GM11168 (cell line): ENCODE measurements at regions not wholly inside any gene's neighbourhood (a gene's known extent, or its start where the extent isn't known, plus 50 kb on each side); places are given as distances from the start of the nearest gene placed in this dataset.
"Not testable (repeated sequence)": the region's sequence is repeated elsewhere in the genome, so short reads cannot be mapped to it uniquely, and the experiment has no call there.

Experiments
- in situ Hi-C: fragments of 300-500 bp; cut with MboI; formaldehyde crosslinking; loops from one replicate; pipeline ENCODE4 v1.12.0; 2022; ENCODE audit warnings: low sequenced_read_pairs; ENCODE audit not compliant: unreplicated experiment

GRCh38 chr1:106249810-106250209 lies 806.7 kb upstream of the PRMT6 start:
- in situ Hi-C loops, result no loop called here

DNA sequence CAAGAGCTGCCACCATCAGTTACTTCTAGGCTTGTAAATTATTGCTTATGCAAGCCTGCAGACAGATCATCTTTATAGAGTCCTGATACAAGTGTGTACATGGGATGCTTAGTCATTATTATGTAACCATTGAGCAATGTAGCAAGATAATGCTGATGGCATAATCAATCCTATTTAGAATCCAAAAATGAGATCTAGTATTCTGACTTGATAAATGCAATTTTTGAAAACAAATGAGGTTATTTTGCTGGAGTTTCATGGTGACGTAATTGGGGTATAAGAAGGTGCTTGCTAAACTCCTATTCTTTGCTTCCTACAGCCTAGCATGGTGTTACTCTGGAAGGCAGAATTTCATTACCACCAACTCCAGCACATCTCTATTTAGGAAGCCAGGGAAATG lies 801.7 kb upstream of the PRMT6 start:
- in situ Hi-C loops, result no loop called here

GRCh38 chr1:106266786-106267185 lies 789.7 kb upstream of the PRMT6 start:
- in situ Hi-C loops, result no loop called here

DNA sequence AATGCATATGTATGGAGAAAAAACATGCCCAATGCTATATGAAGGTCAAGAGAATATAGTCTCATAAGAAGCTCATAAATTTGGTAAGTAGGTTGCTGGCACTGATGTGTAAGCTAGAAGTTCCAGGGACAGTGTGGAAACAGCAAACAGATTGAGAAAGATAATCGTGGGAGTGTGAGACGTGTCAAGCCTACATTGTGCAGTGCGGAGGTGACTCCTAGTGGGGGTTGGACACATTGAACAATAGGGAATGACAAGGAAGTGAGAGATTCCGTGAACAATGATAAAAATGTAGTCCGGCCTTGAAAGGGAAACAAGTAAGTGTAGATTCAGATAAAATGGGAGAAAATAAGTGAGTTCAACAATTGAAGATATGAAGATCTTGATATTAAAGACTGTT lies 788.4 kb upstream of the PRMT6 start:
- in situ Hi-C loops, result no loop called here

DNA sequence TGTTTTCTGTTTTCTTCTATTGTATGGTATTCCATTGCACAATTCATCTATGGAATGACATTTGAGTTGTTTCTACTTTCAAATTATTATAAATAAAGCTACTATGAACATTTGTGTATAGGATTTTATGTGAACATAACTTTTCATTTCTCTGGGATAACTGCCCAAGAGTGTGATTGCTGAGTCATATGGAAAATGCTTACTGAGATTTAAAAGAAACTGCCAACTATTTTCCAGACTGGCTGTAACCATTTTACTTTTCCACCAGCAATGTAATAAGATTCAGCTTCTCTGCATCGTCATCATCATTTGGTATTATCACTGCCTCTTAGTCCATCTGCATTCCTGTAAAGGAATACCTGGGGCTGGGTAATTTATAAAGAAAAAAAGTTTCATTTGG lies 779.6 kb upstream of the PRMT6 start:
- in situ Hi-C loops, result no loop called here

GRCh38 chr1:106277786-106278185 lies 778.7 kb upstream of the PRMT6 start:
- in situ Hi-C loops, result no loop called here

DNA sequence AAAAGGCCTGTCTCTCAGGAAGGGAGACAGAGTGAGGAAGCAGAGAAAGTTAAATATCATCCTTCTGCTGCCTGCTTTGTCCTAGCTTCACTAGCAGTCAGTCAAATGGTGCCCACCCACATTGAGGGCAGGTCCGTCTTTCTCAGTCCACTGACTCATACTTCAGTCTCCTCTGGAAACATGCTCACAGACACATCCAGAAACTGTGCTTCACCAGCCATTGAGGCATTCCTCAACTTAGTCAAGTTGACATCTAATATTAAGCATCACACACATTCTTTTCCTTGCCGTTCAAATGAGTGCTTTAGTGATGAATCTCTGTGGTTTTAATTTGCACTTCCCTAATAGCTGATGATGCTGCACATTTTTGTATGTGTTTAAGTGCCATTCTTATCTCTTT lies 777.8 kb upstream of the PRMT6 start:
- in situ Hi-C loops, result no loop called here

- in situ Hi-C loops, result no loop called here
Measured at GRCh38 chr1:106289265-106289928, 767.1 kb upstream of the PRMT6 start.

DNA sequence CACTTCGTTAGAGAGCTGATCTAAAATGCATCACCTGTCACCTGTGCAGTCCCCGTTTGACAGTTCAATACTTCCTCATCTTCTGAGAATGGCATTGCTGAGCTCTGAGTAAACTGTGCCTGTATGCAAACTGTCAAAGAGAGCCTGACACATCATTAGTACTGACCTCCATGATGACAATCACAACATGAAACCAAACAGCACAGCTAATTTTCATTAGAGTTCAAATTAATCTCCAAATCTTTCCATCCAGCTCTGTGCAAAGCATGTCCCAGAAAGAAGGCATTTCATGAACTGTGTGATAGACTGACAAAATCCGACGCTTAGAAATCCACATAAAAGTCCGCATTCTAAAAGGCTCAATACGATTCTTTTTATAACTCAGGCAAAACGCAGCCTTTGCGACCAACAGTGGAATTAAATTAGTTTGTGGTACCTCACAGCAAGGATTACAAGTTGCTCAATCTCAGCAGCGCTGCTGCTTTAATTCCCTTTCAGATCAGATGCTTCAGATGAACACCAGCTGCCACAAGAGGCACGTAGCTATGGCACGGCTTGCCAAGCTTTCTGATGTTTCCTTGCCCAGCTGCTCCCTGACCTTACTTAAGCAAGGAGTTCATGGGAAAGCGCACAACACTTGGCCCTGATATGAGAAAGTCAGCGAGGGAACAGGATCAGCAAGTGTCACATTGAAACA lies 765.5 kb upstream of the PRMT6 start:
- in situ Hi-C loops, result no loop called here

DNA sequence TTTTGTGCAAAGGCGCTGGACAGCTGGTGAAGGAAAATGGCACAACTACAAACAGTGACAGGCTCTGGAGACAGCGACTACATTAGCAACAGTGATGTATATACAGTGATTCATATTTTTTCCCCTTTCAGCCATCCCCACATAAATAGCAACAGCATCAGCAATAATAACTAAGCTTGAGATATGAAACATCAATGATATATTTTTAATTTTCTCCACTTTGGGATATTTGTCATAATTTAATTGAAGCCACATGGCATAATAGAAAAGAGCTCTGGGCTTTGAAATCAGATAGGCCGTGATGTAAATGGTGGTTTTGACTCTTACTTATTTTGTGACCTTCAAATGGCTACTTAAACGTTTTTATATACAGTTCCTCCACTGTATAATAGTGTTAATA lies 764.3 kb upstream of the PRMT6 start:
- in situ Hi-C loops, result no loop called here

- in situ Hi-C loops, result no loop called here
Measured at GRCh38 chr1:106296431-106296830, 760.0 kb upstream of the PRMT6 start.

GRCh38 chr1:106304106-106304505 lies 752.4 kb upstream of the PRMT6 start:
- in situ Hi-C loops, result no loop called here

GRCh38 chr1:106319612-106320011 lies 736.9 kb upstream of the PRMT6 start:
- in situ Hi-C loops, result no loop called here

GRCh38 chr1:106325600-106325999 lies 730.9 kb upstream of the PRMT6 start:
- in situ Hi-C loops, result no loop called here

GRCh38 chr1:106344494-106344893 lies 712.0 kb upstream of the PRMT6 start:
- in situ Hi-C loops, result no loop called here

- in situ Hi-C loops, result no loop called here
Measured at GRCh38 chr1:106360252-106360651, 696.2 kb upstream of the PRMT6 start.

DNA sequence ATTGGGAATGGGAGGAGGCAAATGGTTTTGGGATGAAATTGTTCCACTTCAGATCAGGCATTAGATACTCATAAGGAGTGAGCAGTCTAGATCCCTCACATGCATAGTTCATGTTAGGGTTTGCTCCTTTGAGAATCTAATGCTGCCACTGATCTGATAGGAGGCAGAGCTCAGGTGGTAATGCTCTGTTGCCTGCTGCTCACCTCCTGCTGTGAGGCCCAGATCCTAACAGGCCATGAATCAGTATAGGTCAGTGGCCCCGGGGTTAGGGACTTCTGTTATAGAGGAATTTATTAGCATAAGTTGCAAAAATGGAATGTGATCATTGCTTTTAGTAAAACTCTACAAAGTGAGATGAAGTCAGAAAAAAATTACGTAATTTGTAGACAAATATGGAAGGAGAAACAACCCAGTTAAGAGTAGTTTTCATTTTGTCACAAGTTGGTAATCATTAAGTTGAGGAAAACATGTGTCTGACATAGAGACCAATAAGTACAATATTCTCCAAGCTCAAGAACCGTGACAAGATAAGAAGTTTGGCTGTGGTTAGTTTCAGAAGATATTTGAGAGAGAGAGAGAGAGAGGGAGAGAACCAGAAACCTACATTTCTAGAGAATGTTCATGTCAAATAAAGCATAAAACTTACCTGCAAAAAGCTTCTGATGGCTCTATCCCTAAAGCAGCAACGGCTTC lies 689.7 kb upstream of the PRMT6 start:
- in situ Hi-C loops, result no loop called here

DNA sequence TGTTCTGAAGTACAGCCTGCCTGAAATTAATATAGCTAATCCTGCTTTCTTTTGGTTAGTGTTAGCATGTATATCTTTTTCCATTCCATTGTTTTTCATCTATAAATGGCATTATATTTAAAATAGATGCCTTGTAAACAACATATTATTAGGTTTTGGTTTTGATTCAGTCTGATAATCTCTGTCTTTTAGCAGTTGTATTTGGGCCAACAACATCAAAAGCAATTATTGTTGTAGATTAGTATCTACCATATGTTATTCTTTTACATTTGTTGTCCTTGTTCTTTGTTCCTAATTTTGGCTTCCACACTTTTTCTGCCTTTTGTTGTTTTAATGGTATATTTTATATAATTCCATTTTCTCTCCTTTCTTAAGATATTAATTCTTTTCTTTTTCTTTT lies 678.2 kb upstream of the PRMT6 start:
- in situ Hi-C loops, result no loop called here

DNA sequence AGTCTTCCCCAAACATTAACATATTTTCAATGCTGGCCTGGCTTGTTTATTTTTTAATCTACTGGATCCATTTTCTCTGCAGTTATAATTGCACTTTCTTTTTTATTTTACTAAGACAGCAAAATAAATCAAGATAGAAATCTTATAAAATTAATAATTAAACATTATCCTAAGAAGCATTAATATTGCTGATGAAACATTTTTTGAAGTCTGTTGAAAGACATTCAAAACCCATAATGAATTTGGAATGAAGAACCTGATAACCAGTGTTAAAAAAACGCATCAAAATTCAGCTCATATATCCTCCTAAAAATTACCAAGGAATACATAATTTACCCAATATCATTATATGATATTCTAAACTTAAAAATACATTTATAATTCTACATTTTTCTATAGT lies 675.7 kb upstream of the PRMT6 start:
- in situ Hi-C loops, result no loop called here

GRCh38 chr1:106389160-106389559 lies 667.3 kb upstream of the PRMT6 start:
- in situ Hi-C loops, result not testable (repeated sequence)

GRCh38 chr1:106393046-106393445 lies 663.4 kb upstream of the PRMT6 start:
- in situ Hi-C loops, result no loop called here

DNA sequence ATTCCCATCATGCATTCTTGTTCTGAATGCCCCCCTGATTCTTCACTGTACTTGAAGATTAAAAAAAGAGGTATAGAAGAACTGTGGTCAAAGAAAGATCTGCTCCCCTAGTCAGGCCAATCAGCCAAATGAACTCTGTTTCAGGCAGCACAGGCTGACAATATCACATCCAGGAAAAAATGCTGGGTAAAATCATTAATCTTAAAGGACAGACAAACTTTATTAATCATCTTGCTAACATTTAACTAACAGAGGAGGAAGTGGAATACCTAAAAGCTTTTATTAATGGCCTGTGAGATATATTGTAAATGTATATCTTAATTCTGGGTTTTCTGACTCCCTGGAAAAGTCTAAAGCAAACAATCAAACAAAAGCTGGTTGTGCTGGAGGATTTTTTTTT lies 660.5 kb upstream of the PRMT6 start:
- in situ Hi-C loops, result no loop called here
